Activated T-cell treated with anti-CD3 and anti-CD28 coated beads, Interleukin-2, amount 50 U/mL, for 4 hours (primary cell): ENCODE measurements at regions not wholly inside any gene's neighbourhood (a gene's known extent, or its start where the extent isn't known, plus 50 kb on each side); places are given as distances from the start of the nearest gene placed in this dataset.

Experiments
- ATAC-seq, 2 donors: fragments of 200-7000 bp; cut with Tn5 transposase; one replicate each; pipeline ENCODE4 v1.10.0; 2021
- DNase-seq: peaks from one replicate; pipeline ENCODE4 v3.0.0-alpha.2; 2020
- H3K27me3 Mint-ChIP-seq: one replicate; pipeline ENCODE4 v1.8.0; 2021; ENCODE audit warnings: low read depth, mixed read lengths
- H3K36me3 Mint-ChIP-seq: one replicate; pipeline ENCODE4 v1.8.0; 2022; ENCODE audit warnings: mixed read lengths; ENCODE audit not compliant: insufficient read depth
- H3K4me1 Mint-ChIP-seq: one replicate; pipeline ENCODE4 v1.8.0; 2021; ENCODE audit warnings: low read depth, mixed read lengths
- H3K4me3 Mint-ChIP-seq: one replicate; pipeline ENCODE4 v1.8.0; 2021; ENCODE audit warnings: mild to moderate bottlenecking, moderate library complexity, mixed read lengths
- H3K9me3 Mint-ChIP-seq: one replicate; pipeline ENCODE4 v1.8.0; 2021; ENCODE audit warnings: mixed read lengths

- H3K36me3 Mint-ChIP-seq: no peaks in the 10 kb centered on the region
- peaks cover 75% of the 10 kb centered on the region for H3K4me1 Mint-ChIP-seq
- H3K4me3 Mint-ChIP-seq: peak overlapping the region; percentile 43
- H3K27me3 Mint-ChIP-seq: no peaks in the 10 kb centered on the region
- H3K9me3 Mint-ChIP-seq: peaks cover 13% of the 10 kb centered on the region
- peak; percentile 30 for DNase-seq
- peak; percentile 45 to 58 for ATAC-seq
Measured at GRCh38 chr14:49946320-49947141, 53.6 kb downstream of the ARF6 start.

GRCh38 chr14:49947506-49947905 is 54.6 kb downstream of the ARF6 start:
- H3K4me1 Mint-ChIP-seq: peaks cover 72% of the 10 kb centered on the region
- H3K27me3 Mint-ChIP-seq: no peaks in the 10 kb centered on the region
- H3K9me3 Mint-ChIP-seq: peaks cover 13% of the 10 kb centered on the region
- DNase-seq (no peak), ATAC-seq (no peak)
- no peak overlapping the region for H3K4me3 Mint-ChIP-seq
- no peaks in the 10 kb centered on the region for H3K36me3 Mint-ChIP-seq

DNA sequence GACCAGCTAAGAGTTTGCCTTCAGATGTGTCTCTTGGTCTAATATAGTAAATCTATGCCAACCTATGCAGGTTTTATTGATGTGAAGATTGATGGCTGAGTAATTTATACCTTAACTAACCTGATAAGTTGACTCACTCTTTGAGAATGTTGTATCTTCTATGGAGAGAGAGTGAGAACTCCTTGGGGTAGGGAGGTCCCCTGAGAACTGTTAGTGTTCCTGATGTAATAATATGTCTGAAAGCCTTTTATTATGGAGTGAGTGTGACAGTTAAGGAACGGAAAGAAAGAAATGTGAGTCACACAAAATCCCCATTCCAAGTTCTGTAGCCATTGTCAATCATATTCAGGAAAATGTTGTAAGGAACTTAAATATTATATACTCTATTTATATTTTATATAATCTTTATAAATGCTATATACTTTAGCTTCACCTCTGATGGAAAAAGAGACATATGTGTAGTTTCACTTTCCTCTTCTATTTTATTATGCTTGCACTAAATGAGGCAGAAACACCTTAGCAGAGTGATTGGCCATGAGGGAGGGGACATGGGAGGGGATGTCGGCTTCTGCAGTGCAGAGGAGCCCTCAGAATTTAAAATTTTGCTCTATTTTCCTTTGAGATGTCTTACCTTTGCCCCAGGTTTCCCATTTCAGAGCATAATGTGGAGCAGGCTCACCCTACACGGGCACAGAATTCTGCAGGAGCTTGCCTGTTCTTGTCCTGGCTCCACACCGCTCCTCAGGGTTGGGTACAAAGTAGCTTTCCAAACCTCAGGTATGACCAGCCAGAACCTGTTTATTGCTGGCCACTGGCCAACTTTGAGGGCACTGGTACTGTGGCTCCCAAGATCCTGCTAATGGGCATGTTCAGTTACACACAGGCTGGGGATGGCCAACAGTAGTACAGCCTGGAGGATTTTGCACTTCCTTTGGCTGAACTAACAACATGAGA is 57.7 kb downstream of the ARF6 start:
- peak overlapping the region; percentile 24 for H3K4me3 Mint-ChIP-seq
- peaks cover 54% of the 10 kb centered on the region for H3K4me1 Mint-ChIP-seq
- H3K36me3 Mint-ChIP-seq: no peaks in the 10 kb centered on the region
- DNase-seq (no peak), ATAC-seq (peak; percentile 71 to 81)
- H3K9me3 Mint-ChIP-seq: no peaks in the 10 kb centered on the region
- no peaks in the 10 kb centered on the region for H3K27me3 Mint-ChIP-seq

DNA sequence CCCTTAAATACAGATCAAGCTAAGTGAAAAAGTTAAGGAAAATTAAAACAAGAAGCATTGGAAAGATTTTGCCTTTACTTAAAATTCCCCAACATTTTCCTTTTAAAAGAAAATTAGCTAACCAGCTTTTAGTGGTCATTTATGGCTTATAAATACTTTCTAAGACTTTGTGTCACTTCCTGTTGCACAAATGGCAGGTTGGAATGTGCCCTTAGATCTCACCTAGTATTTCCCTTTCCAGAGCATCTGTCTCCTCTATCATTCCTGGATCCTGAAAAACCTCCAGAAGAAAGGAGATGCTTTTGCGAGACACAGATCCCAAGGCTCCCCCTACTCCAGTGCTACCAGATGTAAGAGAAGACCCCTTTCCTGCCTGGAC is 58.3 kb downstream of the ARF6 start:
- DNase-seq (no peak), ATAC-seq (no peak)
- no peaks in the 10 kb centered on the region for H3K9me3 Mint-ChIP-seq
- H3K27me3 Mint-ChIP-seq: no peaks in the 10 kb centered on the region
- peaks cover 47% of the 10 kb centered on the region for H3K4me1 Mint-ChIP-seq
- no peak overlapping the region for H3K4me3 Mint-ChIP-seq
- no peaks in the 10 kb centered on the region for H3K36me3 Mint-ChIP-seq

GRCh38 chr14:49951691-49952345 is 58.9 kb downstream of the ARF6 start:
- H3K9me3 Mint-ChIP-seq: no peaks in the 10 kb centered on the region
- ATAC-seq (no peak), DNase-seq (no peak)
- no peak overlapping the region for H3K4me3 Mint-ChIP-seq
- no peaks in the 10 kb centered on the region for H3K27me3 Mint-ChIP-seq
- H3K36me3 Mint-ChIP-seq: no peaks in the 10 kb centered on the region
- peaks cover 41% of the 10 kb centered on the region for H3K4me1 Mint-ChIP-seq

- peaks cover 28% of the 10 kb centered on the region for H3K4me1 Mint-ChIP-seq
- no peaks in the 10 kb centered on the region for H3K27me3 Mint-ChIP-seq
- H3K36me3 Mint-ChIP-seq: no peaks in the 10 kb centered on the region
- no peak for DNase-seq
- H3K4me3 Mint-ChIP-seq: no peak overlapping the region
- no peak for ATAC-seq
- no peaks in the 10 kb centered on the region for H3K9me3 Mint-ChIP-seq
Measured at GRCh38 chr14:49953196-49953595, 60.3 kb downstream of the ARF6 start.

DNA sequence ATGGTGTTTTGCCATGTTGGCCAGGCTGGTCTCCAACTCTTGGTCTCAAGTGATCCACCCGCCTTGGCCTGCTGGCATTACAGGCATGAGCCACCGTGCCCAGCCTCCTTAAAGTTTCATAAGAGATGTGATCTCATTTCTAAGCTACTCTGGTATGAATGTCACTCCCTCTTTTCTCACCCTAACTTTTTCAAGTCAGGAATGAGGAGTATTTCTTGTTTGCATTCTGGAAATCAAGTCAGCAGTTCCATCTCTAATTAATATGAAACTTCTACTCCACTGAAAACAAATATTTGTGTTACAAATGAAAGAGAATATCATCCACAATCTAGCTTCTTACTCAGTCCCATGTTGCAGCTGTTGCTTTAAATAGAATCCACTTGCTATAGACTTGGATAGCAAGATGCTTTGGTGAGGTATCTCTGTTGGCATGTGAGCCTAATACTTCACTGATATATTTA is 61.3 kb downstream of the ARF6 start:
- Mint-ChIP-seq H3K9me3 (no peaks in the 10 kb centered on the region), H3K4me3 (no peak overlapping the region), H3K4me1 (peaks cover 22% of the 10 kb centered on the region), H3K36me3 (no peaks in the 10 kb centered on the region), H3K27me3 (no peaks in the 10 kb centered on the region)
- DNase-seq: no peak
- no peak for ATAC-seq

DNA sequence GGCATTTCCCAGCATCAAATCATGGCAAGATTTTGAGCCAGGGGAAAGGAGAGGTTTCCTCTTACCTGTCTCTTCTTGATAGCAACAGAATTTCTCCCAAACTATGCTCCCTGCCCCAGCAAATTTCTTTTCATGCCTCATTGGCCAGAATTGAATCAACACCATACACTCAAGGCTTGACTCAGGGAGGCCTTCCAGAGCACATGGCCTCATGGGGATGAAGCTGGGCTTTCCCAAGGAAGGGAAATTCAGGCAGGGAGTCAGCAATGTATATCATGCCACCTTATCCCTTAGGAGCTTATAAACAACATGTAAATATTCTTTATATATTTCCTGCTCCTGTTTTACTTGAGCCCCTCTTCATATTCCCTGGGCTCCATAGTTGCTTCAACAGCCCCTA is 62.1 kb downstream of the ARF6 start:
- no peak for ATAC-seq
- Mint-ChIP-seq H3K4me3 (no peak overlapping the region), H3K36me3 (no peaks in the 10 kb centered on the region), H3K4me1 (peaks cover 26% of the 10 kb centered on the region), H3K27me3 (no peaks in the 10 kb centered on the region), H3K9me3 (no peaks in the 10 kb centered on the region)
- DNase-seq: no peak

DNA sequence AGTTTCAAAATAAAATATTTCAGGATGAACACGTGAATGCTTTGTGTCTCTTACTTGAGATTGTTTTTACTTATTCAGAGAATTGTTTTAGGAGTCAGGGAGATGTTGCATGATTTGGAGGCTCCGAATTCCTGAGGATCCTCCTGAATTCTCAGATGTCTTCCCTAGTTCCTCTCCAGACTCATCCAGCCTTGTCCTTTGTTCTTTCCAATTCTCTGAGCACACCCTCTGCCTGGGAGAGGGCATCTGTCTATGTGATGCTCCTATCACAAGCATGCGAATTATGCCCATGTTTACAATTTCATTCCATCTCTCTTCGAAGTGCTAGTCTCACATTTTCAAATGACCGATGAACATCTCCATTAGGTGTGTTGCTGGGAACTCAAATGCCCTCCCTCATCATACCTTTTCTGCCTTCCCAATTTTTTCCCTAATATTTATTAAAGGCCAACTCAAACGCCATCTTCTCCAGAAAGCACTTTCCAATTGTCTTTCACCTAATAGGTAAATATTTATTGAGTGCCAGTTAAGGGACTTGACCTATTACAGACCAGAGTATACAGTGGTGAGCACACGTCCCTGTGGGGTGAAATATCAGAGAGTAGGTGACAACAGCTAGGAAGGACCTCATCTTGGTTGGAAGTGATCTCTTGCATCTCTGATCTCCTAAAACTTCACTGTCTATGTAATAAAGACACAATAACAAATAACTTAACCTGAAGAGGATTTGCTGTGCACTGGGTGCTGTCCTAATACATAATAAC is 64.4 kb downstream of the ARF6 start:
- ATAC-seq (no peak), DNase-seq (no peak)
- H3K36me3 Mint-ChIP-seq: no peaks in the 10 kb centered on the region
- no peaks in the 10 kb centered on the region for H3K9me3 Mint-ChIP-seq
- no peak overlapping the region for H3K4me3 Mint-ChIP-seq
- H3K27me3 Mint-ChIP-seq: no peaks in the 10 kb centered on the region
- peaks cover 27% of the 10 kb centered on the region for H3K4me1 Mint-ChIP-seq

DNA sequence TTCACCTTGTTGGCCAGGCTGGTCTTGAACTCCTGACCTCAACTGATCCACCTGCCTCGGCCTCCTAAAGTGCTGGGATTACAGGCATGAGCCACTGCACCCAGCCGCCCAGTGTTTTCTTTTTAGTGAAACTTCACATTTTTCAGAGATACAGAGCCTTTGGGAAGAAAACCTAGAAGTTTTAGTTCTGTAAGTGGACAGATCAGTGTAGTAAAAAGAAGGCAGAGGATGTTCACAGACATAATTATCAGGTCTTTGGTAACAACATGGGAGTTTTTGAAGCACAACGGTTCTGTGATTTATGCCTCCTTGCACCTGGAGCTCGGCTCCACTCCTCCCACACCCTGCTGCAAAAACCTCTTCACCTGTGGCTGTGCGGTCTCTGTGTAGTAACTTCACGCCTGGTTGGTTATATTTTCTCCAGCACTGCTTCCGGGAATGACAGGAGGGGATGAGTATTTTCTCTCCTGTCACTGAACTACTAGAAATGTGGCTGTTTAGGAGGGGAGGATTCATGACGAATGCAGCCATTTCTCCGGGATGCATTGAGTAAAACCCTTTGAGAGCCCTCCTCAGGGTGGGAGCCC is 67.0 kb downstream of the ARF6 start:
- no peak for DNase-seq
- peaks cover 31% of the 10 kb centered on the region for H3K4me1 Mint-ChIP-seq
- peak; percentile 44 to 64 for ATAC-seq
- no peaks in the 10 kb centered on the region for H3K36me3 Mint-ChIP-seq
- H3K9me3 Mint-ChIP-seq: no peaks in the 10 kb centered on the region
- H3K27me3 Mint-ChIP-seq: no peaks in the 10 kb centered on the region
- no peak overlapping the region for H3K4me3 Mint-ChIP-seq

- Mint-ChIP-seq H3K27me3 (no peaks in the 10 kb centered on the region), H3K4me1 (peaks cover 31% of the 10 kb centered on the region), H3K4me3 (no peak overlapping the region), H3K36me3 (no peaks in the 10 kb centered on the region), H3K9me3 (no peaks in the 10 kb centered on the region)
- DNase-seq (no peak), ATAC-seq (no peak)
Measured at GRCh38 chr14:49960453-49960852, 67.6 kb downstream of the ARF6 start.

DNA sequence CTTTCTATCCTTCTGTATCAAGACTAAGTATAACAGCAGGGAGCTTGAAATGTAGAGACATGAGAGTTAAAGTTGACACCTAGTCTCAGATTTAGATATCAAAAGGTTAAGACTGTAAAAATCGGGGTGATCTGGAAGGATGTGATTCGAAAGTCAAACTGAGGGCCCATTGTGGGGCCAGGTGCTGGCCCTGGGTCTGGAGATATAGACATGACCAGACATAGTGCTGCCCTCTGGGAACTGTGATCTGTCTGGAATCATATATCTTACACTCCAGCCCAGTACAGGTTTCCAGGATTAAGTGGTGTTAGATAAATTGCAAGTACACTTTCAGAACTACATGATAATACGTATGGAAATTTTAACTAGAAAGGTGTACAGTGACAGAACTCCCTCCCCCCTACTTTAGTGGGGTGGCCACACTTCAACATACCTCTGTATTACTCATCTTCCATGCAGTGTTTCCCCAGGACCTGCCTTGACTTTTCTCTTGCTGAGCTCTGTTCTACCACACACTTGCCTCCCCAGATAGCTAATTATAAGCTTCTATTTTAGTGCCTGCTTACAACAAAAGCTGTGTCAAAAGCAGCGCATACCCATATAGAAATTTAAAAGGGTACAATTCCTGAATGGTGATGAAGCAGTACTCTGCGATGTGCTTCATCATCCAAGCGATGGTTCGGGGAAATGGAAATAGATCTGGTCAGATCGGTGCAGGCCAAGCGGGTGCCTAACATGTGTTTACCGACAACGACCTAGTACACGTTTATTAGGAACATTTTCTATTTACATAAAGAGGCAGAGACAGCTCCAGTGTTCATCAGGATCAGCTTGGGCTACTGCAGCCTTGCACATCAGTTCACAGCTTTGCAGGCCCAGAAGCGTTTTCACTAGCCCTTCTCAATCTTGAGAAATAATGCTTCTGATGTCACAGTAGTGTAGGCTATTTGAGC is 68.7 kb downstream of the ARF6 start:
- no peaks in the 10 kb centered on the region for H3K9me3 Mint-ChIP-seq
- H3K27me3 Mint-ChIP-seq: no peaks in the 10 kb centered on the region
- peaks cover 31% of the 10 kb centered on the region for H3K4me1 Mint-ChIP-seq
- DNase-seq (no peak), ATAC-seq (peak; percentile 68 to 79)
- no peaks in the 10 kb centered on the region for H3K36me3 Mint-ChIP-seq
- H3K4me3 Mint-ChIP-seq: no peak overlapping the region

GRCh38 chr14:49962621-49963020 is 69.7 kb downstream of the ARF6 start:
- ATAC-seq (peak; percentile 67 to 74), DNase-seq (peak; percentile 23)
- H3K4me1 Mint-ChIP-seq: peaks cover 31% of the 10 kb centered on the region
- H3K4me3 Mint-ChIP-seq: no peak overlapping the region
- no peaks in the 10 kb centered on the region for H3K27me3 Mint-ChIP-seq
- no peaks in the 10 kb centered on the region for H3K36me3 Mint-ChIP-seq
- H3K9me3 Mint-ChIP-seq: no peaks in the 10 kb centered on the region
